ENCODE measurements at regions not wholly inside any gene's neighbourhood (a gene's known extent, or its start where the extent isn't known, plus 50 kb on each side); places are given as distances from the start of the nearest gene placed in this dataset.

DNA sequence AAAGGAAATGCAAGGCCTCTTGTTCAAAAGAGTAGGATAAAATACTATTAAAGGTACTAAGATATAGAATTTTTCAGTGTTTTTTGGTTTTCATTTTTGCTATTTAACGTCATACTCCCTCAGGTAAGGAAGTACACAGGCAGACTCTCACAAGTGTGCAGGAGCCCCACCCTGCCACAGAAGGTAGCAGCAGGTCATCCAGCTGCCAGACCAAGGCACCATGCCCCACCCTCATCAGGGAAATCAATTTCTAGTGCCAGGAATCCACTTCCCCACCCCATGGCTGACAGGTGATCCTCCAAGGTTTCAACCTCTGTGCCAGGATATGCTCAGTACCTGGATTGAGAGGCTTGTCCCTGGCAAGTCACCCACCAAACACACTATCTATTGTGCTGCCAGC, 712.9 kb downstream of the SORCS3 start:
- H3K4me3 ChIP-seq (ENCODE audit: low read length) = no peak overlapping the region
- no peak for DNase-seq (ENCODE audit: low read depth)
- TF ChIP-seq, protein P1, sequence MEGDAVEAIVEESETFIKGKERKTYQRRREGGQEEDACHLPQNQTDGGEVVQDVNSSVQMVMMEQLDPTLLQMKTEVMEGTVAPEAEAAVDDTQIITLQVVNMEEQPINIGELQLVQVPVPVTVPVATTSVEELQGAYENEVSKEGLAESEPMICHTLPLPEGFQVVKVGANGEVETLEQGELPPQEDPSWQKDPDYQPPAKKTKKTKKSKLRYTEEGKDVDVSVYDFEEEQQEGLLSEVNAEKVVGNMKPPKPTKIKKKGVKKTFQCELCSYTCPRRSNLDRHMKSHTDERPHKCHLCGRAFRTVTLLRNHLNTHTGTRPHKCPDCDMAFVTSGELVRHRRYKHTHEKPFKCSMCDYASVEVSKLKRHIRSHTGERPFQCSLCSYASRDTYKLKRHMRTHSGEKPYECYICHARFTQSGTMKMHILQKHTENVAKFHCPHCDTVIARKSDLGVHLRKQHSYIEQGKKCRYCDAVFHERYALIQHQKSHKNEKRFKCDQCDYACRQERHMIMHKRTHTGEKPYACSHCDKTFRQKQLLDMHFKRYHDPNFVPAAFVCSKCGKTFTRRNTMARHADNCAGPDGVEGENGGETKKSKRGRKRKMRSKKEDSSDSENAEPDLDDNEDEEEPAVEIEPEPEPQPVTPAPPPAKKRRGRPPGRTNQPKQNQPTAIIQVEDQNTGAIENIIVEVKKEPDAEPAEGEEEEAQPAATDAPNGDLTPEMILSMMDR (conservative IDR thresholded peaks at IDR 0.05; ENCODE audit: low read depth, low read length) = no peak

DNA sequence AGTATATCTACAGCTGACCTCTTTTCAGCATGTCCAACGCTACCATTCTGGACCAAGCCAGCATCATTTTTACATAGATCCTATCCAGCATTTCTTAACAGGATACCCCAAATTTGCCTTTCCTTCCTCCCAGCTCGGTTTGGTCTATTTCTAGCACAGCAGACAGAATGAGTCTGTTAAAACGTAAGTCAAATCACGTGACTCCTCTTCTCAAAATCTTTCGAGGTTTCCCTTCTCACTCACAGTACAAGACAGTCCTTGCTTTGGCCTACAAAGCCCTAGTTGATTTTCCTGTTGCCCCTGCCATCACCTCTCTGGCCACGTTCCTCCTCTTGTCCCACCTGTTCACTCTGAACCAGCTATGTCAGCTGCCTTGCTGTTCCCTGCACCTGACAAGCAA, 711.7 kb downstream of the SORCS3 start:
- DNase-seq (ENCODE audit: low read depth) = no peak
- TF ChIP-seq, protein P1 (conservative IDR thresholded peaks at IDR 0.05; ENCODE audit: low read depth, low read length) = no peak
- H3K4me3 ChIP-seq (ENCODE audit: low read length) = no peak overlapping the region

DNA sequence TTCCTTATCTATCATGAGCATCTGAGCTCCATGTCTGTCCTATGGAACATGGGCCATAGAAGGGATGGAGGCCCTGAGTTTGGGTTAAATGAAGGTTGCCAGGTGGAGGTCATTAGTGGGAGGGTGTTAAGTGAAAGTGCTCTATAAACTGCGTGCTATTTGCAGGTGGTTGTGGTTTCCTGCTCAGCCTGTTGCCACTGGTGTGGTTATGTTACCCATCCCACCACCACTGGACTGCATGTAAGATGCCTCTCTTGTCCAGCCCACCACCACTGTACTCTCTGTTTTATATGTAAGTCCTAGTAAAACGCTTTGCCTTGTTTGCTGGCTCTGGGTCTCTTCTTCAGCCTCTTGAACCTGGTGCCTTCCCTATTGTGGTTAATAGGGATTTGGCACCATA, 711.2 kb downstream of the SORCS3 start:
- H3K4me3 ChIP-seq (ENCODE audit: low read length) = no peak overlapping the region
- TF ChIP-seq, protein P1 (conservative IDR thresholded peaks at IDR 0.05; ENCODE audit: low read depth, low read length) = no peak
- no peak for DNase-seq (ENCODE audit: low read depth)

DNA sequence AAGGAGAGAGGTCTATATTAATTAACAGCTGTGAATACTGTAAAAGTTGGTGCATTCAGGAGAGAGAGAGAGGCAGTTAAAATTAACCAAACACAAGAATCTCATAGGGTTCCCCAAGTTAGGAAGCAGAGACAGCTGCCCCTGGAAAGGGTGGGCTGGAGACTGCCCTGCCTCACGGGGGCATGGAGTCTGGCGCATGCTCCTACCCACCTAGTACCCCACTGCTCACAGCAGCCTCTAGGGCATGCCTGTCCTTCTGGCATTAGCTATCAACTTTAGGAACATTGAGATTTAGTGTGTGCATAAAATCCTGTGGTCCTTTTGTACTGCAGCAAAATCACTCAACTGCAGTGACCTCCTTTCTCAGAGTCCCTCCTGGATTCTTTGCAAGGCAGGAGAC, 710.1 kb downstream of the SORCS3 start:
- TF ChIP-seq, protein P1 (conservative IDR thresholded peaks at IDR 0.05; ENCODE audit: low read depth, low read length) = no peak
- no peak overlapping the region for H3K4me3 ChIP-seq (ENCODE audit: low read length)
- no peak for DNase-seq (ENCODE audit: low read depth)

DNA sequence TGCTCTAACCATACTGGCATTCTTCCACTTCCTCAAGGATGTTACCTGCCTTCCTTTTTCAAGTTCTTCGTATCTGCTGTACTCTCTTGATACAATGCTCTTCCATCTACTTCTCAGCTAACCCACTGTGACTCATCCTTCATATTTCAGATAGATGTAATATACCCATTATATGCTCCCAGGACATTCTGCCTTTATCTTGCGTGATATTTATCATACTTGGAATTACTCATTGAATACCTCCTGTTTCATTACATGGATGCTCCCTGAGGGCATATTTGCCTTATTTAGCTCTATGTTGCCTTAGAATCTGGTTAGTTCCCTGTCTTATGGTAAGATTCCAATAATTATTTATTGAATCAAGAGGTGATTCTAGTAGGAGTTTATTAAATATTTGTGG, 706.4 kb downstream of the SORCS3 start:
- TF ChIP-seq, protein P1 (conservative IDR thresholded peaks at IDR 0.05; ENCODE audit: low read depth, low read length) = no peak
- DNase-seq (ENCODE audit: low read depth) = no peak
- H3K4me3 ChIP-seq (ENCODE audit: low read length) = no peak overlapping the region

DNA sequence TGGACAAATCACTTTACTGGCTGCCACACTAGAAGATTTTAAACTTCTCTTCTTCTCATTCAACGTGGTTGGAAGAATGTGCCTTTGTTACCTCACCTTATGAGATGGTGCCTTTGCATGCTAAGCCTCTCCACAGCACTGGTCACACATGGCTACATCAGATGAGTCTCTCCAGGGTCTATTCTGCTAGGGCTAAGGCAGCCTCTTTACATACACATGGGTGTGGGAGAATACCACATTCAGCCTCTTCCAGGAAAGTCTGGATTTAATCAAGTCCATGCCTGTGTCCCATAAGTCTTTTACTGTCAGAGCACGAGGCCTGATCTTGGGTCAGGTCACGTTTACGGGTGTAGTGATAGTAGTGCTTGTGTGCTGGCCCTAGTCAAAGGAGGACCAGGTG, 701.5 kb downstream of the SORCS3 start:
- H3K4me3 ChIP-seq (ENCODE audit: low read length) = no peak overlapping the region
- TF ChIP-seq, protein P1 (conservative IDR thresholded peaks at IDR 0.05; ENCODE audit: low read depth, low read length) = no peak
- DNase-seq (ENCODE audit: low read depth) = no peak

DNA sequence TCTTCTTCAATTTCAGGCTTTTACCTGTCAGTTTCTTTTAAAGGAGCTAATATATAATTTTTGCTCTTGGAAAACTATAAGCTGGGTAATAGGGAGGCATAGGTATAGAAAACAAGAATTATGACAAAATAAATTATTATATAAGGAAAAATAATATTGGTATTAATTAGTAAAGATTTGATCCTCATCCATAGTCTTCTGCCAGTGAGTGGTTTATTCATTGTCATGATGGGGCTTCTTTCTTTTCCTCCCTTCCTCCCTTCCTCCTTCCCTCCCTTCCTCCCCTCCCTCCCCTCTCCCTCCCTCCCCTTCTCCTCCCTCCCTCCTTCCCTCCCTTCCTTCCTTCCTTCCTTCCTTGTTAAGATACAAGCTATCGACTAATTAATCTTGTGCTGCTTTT, 698.6 kb downstream of the SORCS3 start:
- no peak overlapping the region for H3K4me3 ChIP-seq (ENCODE audit: low read length)
- TF ChIP-seq, protein P1 (conservative IDR thresholded peaks at IDR 0.05; ENCODE audit: low read depth, low read length) = no peak
- no peak for DNase-seq (ENCODE audit: low read depth)

Measured in retinal pigment epithelial cell (primary cell).